ENCODE measurements at regions not wholly inside any gene's neighbourhood (a gene's known extent, or its start where the extent isn't known, plus 50 kb on each side); places are given as distances from the start of the nearest gene placed in this dataset.

- no peak overlapping the region for H3K4me3 ChIP-seq (ENCODE audit: low read depth, low read length)
- in situ Hi-C loops (cut with HindIII; ENCODE audit: low sequenced_read_pairs), result no loop called here
- TF ChIP-seq CTCF (IDR thresholded peaks at IDR 0.05; ENCODE audit: low read depth, low read length), result no peak
- DNase-seq (ENCODE audit: low read depth, low spot score), result no peak
Observed at GRCh38 chr12:24749171-24749570, 199.7 kb downstream of the BCAT1 start.

GRCh38 chr12:24748326-24748725 is 200.6 kb downstream of the BCAT1 start:
- no peak for TF ChIP-seq CTCF (IDR thresholded peaks at IDR 0.05; ENCODE audit: low read depth, low read length)

GRCh38 chr12:24746864-24747263 is 202.0 kb downstream of the BCAT1 start:
- no peak for TF ChIP-seq CTCF (IDR thresholded peaks at IDR 0.05; ENCODE audit: low read depth, low read length)
- DNase-seq (ENCODE audit: low read depth, low spot score), result no peak
- H3K4me3 ChIP-seq (ENCODE audit: low read depth, low read length), result no peak overlapping the region
- in situ Hi-C loops (cut with HindIII; ENCODE audit: low sequenced_read_pairs), result no loop called here

More at GRCh38 chr12:24748326-24748725, 200.6 kb downstream of the BCAT1 start:
- in situ Hi-C loops (cut with HindIII; ENCODE audit: low sequenced_read_pairs), result no loop called here
- H3K4me3 ChIP-seq (ENCODE audit: low read depth, low read length), result no peak overlapping the region
- DNase-seq (ENCODE audit: low read depth, low spot score), result no peak

- TF ChIP-seq CTCF (IDR thresholded peaks at IDR 0.05; ENCODE audit: low read depth, low read length), result no peak
- DNase-seq (ENCODE audit: low read depth, low spot score), result no peak
- in situ Hi-C loops (cut with HindIII; ENCODE audit: low sequenced_read_pairs), result no loop called here
- no peak overlapping the region for H3K4me3 ChIP-seq (ENCODE audit: low read depth, low read length)
Observed at GRCh38 chr12:24746006-24746671, 202.8 kb downstream of the BCAT1 start.

GRCh38 chr12:24743941-24744793 is 204.7 kb downstream of the BCAT1 start:
- no peak overlapping the region for H3K4me3 ChIP-seq (ENCODE audit: low read depth, low read length)
- in situ Hi-C loops (cut with HindIII; ENCODE audit: low sequenced_read_pairs), result no loop called here
- DNase-seq (ENCODE audit: low read depth, low spot score), result no peak
- TF ChIP-seq CTCF (IDR thresholded peaks at IDR 0.05; ENCODE audit: low read depth, low read length), result no peak

GRCh38 chr12:24742378-24742777 is 206.5 kb downstream of the BCAT1 start:
- no peak overlapping the region for H3K4me3 ChIP-seq (ENCODE audit: low read depth, low read length)
- no peak for TF ChIP-seq CTCF (IDR thresholded peaks at IDR 0.05; ENCODE audit: low read depth, low read length)
- no peak for DNase-seq (ENCODE audit: low read depth, low spot score)
- in situ Hi-C loops (cut with HindIII; ENCODE audit: low sequenced_read_pairs), result no loop called here

Data from astrocyte of the spinal cord (primary cell).